Calu3 (cell line): ENCODE measurements at regions not wholly inside any gene's neighbourhood (a gene's known extent, or its start where the extent isn't known, plus 50 kb on each side); places are given as distances from the start of the nearest gene placed in this dataset.

ENCODE experiments used
- BruUV-seq: library from RNA; stranded (reverse); fragments of 400-500 nt; replicated peaks from 2 replicates; lab custom pipeline; 2021; lab: Mats Ljungman, UMichigan
- CTCF ChIA-PET: fragments of 300-600 bp; sonication (Branson Sonifier 250); formaldehyde crosslinking; loops from one replicate; lab custom pipeline; 2022; ENCODE audit warnings: antibody characterized with exemption; lab: Charles Lee
- DNase-seq: peaks from one replicate; pipeline ENCODE4 v3.0.0; 2022
- H3K27ac Mint-ChIP-seq: one replicate; pipeline ENCODE4 v1.8.0; 2022; ENCODE audit warnings: mixed read lengths; ENCODE audit not compliant: unreplicated experiment
- H3K27me3 Mint-ChIP-seq: one replicate; pipeline ENCODE4 v1.8.0; 2022; ENCODE audit warnings: mixed read lengths; ENCODE audit not compliant: unreplicated experiment
- H3K36me3 Mint-ChIP-seq: one replicate; pipeline ENCODE4 v1.8.0; 2022; ENCODE audit warnings: mild to moderate bottlenecking, moderate library complexity, mixed read lengths; ENCODE audit not compliant: insufficient read depth, unreplicated experiment
- H3K4me1 Mint-ChIP-seq: one replicate; pipeline ENCODE4 v1.8.0; 2022; ENCODE audit warnings: mild to moderate bottlenecking, low read depth, mixed read lengths; ENCODE audit not compliant: unreplicated experiment
- H3K4me3 Mint-ChIP-seq: one replicate; pipeline ENCODE4 v1.8.0; 2022; ENCODE audit warnings: mild to moderate bottlenecking, low read depth, moderate library complexity, mixed read lengths; ENCODE audit not compliant: unreplicated experiment
- H3K9me3 Mint-ChIP-seq: one replicate; pipeline ENCODE4 v1.8.0; 2022; ENCODE audit warnings: low read depth, mixed read lengths; ENCODE audit not compliant: unreplicated experiment
- intact Hi-C: fragments of 100-400 bp; cut with micrococcal nuclease; formaldehyde crosslinking; loops from one replicate; pipeline ENCODE4 v1.10.0; 2022; ENCODE audit not compliant: unreplicated experiment
- TF ChIP-seq, protein P1 (sequence below): fragments of 200-600 bp; IDR thresholded peaks from one replicate; pipeline ENCODE4 v1.8.0; 2022; ENCODE audit warnings: antibody characterized with exemption; ENCODE audit not compliant: unreplicated experiment

DNA sequence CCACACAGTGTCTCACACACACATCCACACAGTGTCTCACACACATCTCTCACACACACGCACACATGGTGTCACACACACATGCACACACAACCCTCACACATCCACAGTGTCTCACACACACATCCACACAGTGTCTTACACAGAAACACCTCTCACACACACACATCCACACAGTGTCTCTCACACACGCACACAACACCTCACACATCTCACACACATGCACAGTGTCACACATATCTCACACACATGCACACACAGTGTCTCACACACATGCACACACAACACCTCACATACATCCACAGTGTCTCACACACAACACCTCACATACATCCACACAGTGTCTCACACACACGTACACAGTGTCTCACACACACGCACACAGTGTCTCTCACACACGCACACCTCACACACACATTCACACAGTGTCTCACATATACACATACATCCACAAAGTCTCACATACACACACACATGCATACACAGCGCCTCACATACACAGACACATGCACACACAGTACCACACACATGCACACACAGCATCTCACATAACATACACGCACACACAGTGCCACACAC is 473.9 kb upstream of the HS6ST1 start:
- peaks cover 7% of the 10 kb centered on the region for H3K9me3 Mint-ChIP-seq
- TF ChIP-seq, protein P1, sequence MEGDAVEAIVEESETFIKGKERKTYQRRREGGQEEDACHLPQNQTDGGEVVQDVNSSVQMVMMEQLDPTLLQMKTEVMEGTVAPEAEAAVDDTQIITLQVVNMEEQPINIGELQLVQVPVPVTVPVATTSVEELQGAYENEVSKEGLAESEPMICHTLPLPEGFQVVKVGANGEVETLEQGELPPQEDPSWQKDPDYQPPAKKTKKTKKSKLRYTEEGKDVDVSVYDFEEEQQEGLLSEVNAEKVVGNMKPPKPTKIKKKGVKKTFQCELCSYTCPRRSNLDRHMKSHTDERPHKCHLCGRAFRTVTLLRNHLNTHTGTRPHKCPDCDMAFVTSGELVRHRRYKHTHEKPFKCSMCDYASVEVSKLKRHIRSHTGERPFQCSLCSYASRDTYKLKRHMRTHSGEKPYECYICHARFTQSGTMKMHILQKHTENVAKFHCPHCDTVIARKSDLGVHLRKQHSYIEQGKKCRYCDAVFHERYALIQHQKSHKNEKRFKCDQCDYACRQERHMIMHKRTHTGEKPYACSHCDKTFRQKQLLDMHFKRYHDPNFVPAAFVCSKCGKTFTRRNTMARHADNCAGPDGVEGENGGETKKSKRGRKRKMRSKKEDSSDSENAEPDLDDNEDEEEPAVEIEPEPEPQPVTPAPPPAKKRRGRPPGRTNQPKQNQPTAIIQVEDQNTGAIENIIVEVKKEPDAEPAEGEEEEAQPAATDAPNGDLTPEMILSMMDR: no peak
- CTCF ChIA-PET: no interaction called here
- no peaks in the 10 kb centered on the region for H3K36me3 Mint-ChIP-seq
- BruUV-seq: no TSS peak
- no peak overlapping the region for H3K4me3 Mint-ChIP-seq
- no peak for DNase-seq
- H3K27ac Mint-ChIP-seq: no peak overlapping the region
- H3K27me3 Mint-ChIP-seq: peaks cover under 1% of the 10 kb centered on the region
- no peaks in the 10 kb centered on the region for H3K4me1 Mint-ChIP-seq
- intact Hi-C loops: no loop called here

DNA sequence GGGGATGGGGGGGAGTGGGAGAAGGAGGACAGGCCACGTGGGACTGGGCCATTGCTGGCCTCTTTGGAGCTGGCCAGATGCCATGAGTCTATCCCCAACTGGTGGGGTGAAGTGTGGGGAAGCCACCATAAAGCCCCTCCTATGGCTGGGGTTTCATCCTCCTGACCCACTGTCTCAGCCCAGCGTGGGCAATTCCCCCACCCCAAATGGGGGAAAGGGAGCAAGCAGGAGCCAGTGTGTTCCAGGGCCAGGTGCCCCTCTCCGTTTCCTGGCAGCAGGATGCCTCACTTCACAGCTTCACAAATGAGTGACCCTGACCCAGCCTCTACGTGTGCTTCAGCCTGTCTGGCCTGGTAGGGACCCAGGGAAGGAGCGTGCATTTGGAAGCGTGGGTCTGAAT is 474.7 kb upstream of the HS6ST1 start:
- intact Hi-C loops: no loop called here
- no TSS peak for BruUV-seq
- CTCF ChIA-PET: interaction anchor here (0.6 kb wide), 1 partner anchor 1560 kb away, joined by 3 read pairs; no protein-coding TSS in a partner anchor
- no peak overlapping the region for H3K4me3 Mint-ChIP-seq
- no peaks in the 10 kb centered on the region for H3K36me3 Mint-ChIP-seq
- H3K4me1 Mint-ChIP-seq: no peaks in the 10 kb centered on the region
- peaks cover 9% of the 10 kb centered on the region for H3K27me3 Mint-ChIP-seq
- no peak overlapping the region for H3K27ac Mint-ChIP-seq
- TF ChIP-seq, protein P1: no peak
- H3K9me3 Mint-ChIP-seq: peaks cover 4% of the 10 kb centered on the region
- no peak for DNase-seq

DNA sequence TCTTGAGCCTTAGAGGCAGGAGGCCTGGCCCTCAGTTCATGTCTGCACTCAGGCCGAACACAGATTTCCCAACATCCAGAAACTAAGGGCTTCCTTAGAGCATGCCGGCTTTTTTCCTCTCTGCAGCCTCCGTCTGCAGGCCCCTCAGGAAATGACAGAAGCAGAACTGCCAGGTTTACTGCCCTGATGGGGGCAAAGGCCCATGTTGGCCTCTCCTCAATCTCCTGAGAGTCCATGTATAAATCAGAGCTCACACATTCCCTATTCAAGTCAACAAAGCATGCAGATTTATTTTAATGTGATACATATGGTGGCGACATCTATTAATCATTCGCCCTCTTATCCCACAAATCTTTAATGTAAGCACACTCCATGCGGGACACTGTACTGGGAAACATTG is 475.6 kb upstream of the HS6ST1 start:
- Mint-ChIP-seq H3K27me3 (peaks cover 15% of the 10 kb centered on the region), H3K4me3 (no peak overlapping the region), H3K27ac (no peak overlapping the region), H3K9me3 (no peaks in the 10 kb centered on the region), H3K4me1 (no peaks in the 10 kb centered on the region), H3K36me3 (no peaks in the 10 kb centered on the region)
- intact Hi-C loops: no loop called here
- no TSS peak for BruUV-seq
- TF ChIP-seq, protein P1: no peak
- CTCF ChIA-PET: interaction anchor here (0.6 kb wide), 1 partner anchor 19 kb away, joined by 3 read pairs; no protein-coding TSS in a partner anchor
- no peak for DNase-seq

DNA sequence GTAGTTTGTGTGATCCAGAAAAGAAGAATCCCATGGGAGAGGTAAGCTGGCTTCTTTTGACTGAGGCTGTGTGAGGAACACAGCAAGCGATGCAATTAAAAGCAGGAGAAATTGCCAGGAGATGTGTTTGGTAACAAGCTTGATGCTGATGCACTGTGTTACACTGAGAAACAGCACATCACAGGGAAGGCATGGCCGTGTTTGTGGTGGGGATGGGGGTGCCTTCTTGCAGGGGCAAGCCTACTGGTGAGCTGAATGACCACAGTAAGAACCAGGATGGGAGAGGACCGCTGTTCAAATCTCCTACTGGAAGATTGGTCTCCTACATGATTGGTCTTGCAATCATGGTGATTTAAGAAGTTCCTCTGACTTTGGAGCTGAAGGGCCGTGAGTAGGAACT is 477.7 kb upstream of the HS6ST1 start:
- peaks cover 15% of the 10 kb centered on the region for H3K27me3 Mint-ChIP-seq
- TF ChIP-seq, protein P1: no peak
- no TSS peak for BruUV-seq
- CTCF ChIA-PET: no interaction called here
- no peaks in the 10 kb centered on the region for H3K4me1 Mint-ChIP-seq
- no peak overlapping the region for H3K27ac Mint-ChIP-seq
- H3K9me3 Mint-ChIP-seq: no peaks in the 10 kb centered on the region
- intact Hi-C loops: no loop called here
- no peak overlapping the region for H3K4me3 Mint-ChIP-seq
- no peak for DNase-seq
- H3K36me3 Mint-ChIP-seq: no peaks in the 10 kb centered on the region
